ENCODE measurements at regions not wholly inside any gene's neighbourhood (a gene's known extent, or its start where the extent isn't known, plus 50 kb on each side); places are given as distances from the start of the nearest gene placed in this dataset.

DNA sequence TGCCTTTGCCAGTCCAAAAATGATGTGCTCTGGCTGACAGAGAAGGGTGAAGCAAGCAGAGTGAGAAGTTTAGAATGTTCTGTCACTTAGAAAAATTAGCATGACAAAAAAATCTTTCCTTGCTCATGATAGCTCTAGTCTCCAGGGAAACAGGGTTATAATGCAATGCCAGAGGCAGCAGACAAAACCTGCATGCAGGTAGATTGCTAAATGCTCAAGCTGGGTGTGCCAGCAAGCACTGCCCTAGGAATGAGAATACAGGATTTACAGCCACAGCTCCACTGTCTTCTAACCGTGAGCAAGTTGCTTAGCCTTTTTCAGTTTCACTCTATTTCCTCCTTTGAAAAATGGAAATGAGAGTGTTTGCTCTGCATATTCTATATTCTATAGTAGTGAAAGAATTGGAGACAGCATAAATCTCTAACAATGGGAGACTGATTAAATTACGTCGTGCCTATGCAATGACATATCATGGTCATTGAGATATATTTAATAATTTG lies 516.6 kb upstream of the C16orf82 start:
- no peak for DNase-seq (ENCODE audit: low spot score)
- TF ChIP-seq, protein P1, sequence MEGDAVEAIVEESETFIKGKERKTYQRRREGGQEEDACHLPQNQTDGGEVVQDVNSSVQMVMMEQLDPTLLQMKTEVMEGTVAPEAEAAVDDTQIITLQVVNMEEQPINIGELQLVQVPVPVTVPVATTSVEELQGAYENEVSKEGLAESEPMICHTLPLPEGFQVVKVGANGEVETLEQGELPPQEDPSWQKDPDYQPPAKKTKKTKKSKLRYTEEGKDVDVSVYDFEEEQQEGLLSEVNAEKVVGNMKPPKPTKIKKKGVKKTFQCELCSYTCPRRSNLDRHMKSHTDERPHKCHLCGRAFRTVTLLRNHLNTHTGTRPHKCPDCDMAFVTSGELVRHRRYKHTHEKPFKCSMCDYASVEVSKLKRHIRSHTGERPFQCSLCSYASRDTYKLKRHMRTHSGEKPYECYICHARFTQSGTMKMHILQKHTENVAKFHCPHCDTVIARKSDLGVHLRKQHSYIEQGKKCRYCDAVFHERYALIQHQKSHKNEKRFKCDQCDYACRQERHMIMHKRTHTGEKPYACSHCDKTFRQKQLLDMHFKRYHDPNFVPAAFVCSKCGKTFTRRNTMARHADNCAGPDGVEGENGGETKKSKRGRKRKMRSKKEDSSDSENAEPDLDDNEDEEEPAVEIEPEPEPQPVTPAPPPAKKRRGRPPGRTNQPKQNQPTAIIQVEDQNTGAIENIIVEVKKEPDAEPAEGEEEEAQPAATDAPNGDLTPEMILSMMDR (IDR thresholded peaks at IDR 0.05; ENCODE audit: poor library complexity, severe bottlenecking) = no peak
- H3K27ac ChIP-seq (ENCODE audit: poor library complexity, severe bottlenecking) = no peak overlapping the region

DNA sequence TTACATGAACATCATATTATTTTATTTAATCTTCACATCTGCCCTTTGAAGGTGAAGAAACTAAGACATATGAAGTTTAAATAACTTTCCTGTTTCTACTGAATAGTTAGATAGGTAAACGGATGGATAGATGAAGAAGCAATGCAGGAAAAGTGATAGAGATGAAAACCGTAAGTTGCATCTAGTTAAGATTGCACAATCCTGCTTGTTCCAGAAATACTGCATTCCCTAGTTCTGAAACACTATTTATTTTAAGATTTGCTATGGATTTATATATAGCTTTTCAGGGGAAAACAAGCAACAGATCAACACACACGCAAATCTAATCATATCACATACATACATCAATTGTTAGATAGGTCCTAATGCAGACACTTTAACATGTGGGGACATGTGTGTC lies 512.7 kb upstream of the C16orf82 start:
- TF ChIP-seq, protein P1 (IDR thresholded peaks at IDR 0.05; ENCODE audit: poor library complexity, severe bottlenecking) = no peak
- Histone ChIP-seq H3K27me3 (ENCODE audit: insufficient read depth, poor library complexity, severe bottlenecking) (no peaks in the 10 kb centered on the region), H3K27ac (ENCODE audit: poor library complexity, severe bottlenecking) (no peak overlapping the region), H3K36me3 (ENCODE audit: low read depth) (no peaks in the 10 kb centered on the region), H3K4me3 (ENCODE audit: severe bottlenecking) (no peak overlapping the region), H3K9me3 (ENCODE audit: severe bottlenecking) (no peaks in the 10 kb centered on the region), H3K4me1 (ENCODE audit: insufficient read depth, poor library complexity, severe bottlenecking) (no peaks in the 10 kb centered on the region)
- no peak for ATAC-seq (ENCODE audit: low read depth)
- DNase-seq (ENCODE audit: low spot score) = no peak

More for the DNA sequence above, 516.6 kb upstream of the C16orf82 start:
- no peak for ATAC-seq (ENCODE audit: low read depth)
- no peaks in the 10 kb centered on the region for H3K27me3 ChIP-seq (ENCODE audit: insufficient read depth, poor library complexity, severe bottlenecking)
- no peaks in the 10 kb centered on the region for H3K36me3 ChIP-seq (ENCODE audit: low read depth)
- H3K4me1 ChIP-seq (ENCODE audit: insufficient read depth, poor library complexity, severe bottlenecking) = no peaks in the 10 kb centered on the region
- H3K9me3 ChIP-seq (ENCODE audit: severe bottlenecking) = no peaks in the 10 kb centered on the region
- no peak overlapping the region for H3K4me3 ChIP-seq (ENCODE audit: severe bottlenecking)

DNA sequence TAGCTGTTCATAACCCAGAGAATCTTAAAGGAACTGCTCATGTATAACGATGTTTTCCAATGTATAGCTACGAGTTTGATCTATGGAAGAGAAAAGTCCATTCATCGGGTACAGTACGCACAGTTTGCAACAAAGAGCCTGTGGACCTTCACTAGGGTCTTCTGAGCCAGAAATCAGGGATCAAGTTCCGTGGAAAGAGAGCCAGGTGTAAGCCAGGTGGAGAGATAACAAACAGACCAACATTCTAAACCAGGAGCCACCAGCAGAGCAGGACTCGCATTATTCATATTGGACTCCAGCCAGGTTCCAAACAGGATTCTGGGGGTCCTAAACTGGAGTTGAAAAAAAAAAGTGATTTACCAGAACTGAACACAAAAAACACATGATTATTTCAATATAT lies 505.4 kb upstream of the C16orf82 start:
- H3K27ac ChIP-seq (ENCODE audit: poor library complexity, severe bottlenecking) = no peak overlapping the region
- H3K27me3 ChIP-seq (ENCODE audit: insufficient read depth, poor library complexity, severe bottlenecking) = no peaks in the 10 kb centered on the region
- H3K9me3 ChIP-seq (ENCODE audit: severe bottlenecking) = no peaks in the 10 kb centered on the region
- TF ChIP-seq, protein P1 (IDR thresholded peaks at IDR 0.05; ENCODE audit: poor library complexity, severe bottlenecking) = no peak
- H3K4me3 ChIP-seq (ENCODE audit: severe bottlenecking) = no peak overlapping the region
- H3K36me3 ChIP-seq (ENCODE audit: low read depth) = no peaks in the 10 kb centered on the region
- ATAC-seq (ENCODE audit: low read depth) = no peak
- DNase-seq (ENCODE audit: low spot score) = no peak
- no peaks in the 10 kb centered on the region for H3K4me1 ChIP-seq (ENCODE audit: insufficient read depth, poor library complexity, severe bottlenecking)

DNA sequence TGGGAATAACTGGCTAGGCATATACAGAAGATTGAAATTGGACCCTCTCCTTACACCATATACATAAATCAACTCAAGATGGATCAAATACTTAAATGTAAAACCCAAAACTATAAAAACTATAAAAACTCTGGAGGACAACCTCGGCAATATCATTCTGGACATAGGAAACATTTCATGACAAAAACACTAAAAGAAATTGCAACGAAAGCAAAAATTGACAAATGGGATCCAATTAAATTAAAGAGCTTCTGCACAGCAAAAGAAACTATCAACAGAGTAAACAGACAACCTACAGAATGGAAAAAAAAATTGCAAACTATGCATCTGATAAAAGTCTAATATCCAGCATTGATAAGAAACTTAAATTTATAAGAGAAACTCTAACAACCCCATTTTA lies 503.7 kb upstream of the C16orf82 start:
- ATAC-seq (ENCODE audit: low read depth) (no peak), DNase-seq (ENCODE audit: low spot score) (no peak)
- Histone ChIP-seq H3K4me3 (ENCODE audit: severe bottlenecking) (no peak overlapping the region), H3K27ac (ENCODE audit: poor library complexity, severe bottlenecking) (no peak overlapping the region), H3K9me3 (ENCODE audit: severe bottlenecking) (no peaks in the 10 kb centered on the region), H3K4me1 (ENCODE audit: insufficient read depth, poor library complexity, severe bottlenecking) (no peaks in the 10 kb centered on the region), H3K27me3 (ENCODE audit: insufficient read depth, poor library complexity, severe bottlenecking) (no peaks in the 10 kb centered on the region), H3K36me3 (ENCODE audit: low read depth) (no peaks in the 10 kb centered on the region)
- TF ChIP-seq, protein P1 (IDR thresholded peaks at IDR 0.05; ENCODE audit: poor library complexity, severe bottlenecking) = no peak

DNA sequence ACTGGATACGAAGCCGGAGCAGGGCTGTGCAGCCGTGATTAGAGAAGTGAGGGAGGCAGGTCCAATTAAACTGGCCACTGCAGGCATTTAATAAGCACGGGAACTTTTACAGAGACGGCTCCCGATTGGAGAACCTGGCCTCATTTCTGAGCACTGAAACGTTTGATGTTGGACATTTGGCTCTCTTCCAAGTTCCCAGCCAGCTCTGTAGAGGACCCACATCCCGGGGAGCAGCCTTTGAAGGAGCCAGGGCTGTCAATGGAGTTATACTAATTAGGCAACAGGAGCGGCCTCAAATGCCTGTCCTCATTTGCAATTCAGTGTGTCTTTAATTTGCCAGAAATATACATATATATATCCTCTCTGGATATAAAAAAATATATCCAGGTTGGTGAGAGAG lies 499.4 kb upstream of the C16orf82 start:
- Histone ChIP-seq H3K4me3 (ENCODE audit: severe bottlenecking) (no peak overlapping the region), H3K27me3 (ENCODE audit: insufficient read depth, poor library complexity, severe bottlenecking) (no peaks in the 10 kb centered on the region), H3K4me1 (ENCODE audit: insufficient read depth, poor library complexity, severe bottlenecking) (no peaks in the 10 kb centered on the region), H3K27ac (ENCODE audit: poor library complexity, severe bottlenecking) (no peak overlapping the region), H3K9me3 (ENCODE audit: severe bottlenecking) (no peaks in the 10 kb centered on the region), H3K36me3 (ENCODE audit: low read depth) (no peaks in the 10 kb centered on the region)
- DNase-seq (ENCODE audit: low spot score) = no peak
- TF ChIP-seq, protein P1 (IDR thresholded peaks at IDR 0.05; ENCODE audit: poor library complexity, severe bottlenecking) = no peak
- ATAC-seq (ENCODE audit: low read depth) = no peak

Measured in RWPE2 (cell line).